Prostate gland (tissue), 2 donors: ENCODE measurements at regions not wholly inside any gene's neighbourhood (a gene's known extent, or its start where the extent isn't known, plus 50 kb on each side); places are given as distances from the start of the nearest gene placed in this dataset.

Source experiments
- POLR2A ChIP-seq: fragments of 450-650 bp; IDR thresholded peaks from one replicate; pipeline ENCODE4 v1.6.1; 2016; ENCODE audit warnings: antibody characterized with exemption, mild to moderate bottlenecking
- POLR2AphosphoS5 ChIP-seq: sonication (generic); formaldehyde crosslinking; IDR thresholded peaks from one replicate; pipeline ENCODE4 v1.6.1; 2017; ENCODE audit warnings: antibody characterized with exemption
- TF ChIP-seq, protein P1 (sequence below), 4 experiments: fragments of 200-600 bp in 2 of 4; fragments of 450-650 bp in 2 of 4; sonication (generic) in 2 of 4; IDR thresholded peaks; 1 replicate in 3 of 4; 2 replicates in 1 of 4; pipeline ENCODE4 v1.5.1; 2016 to 2019; ENCODE audit warnings: antibody characterized with exemption in 4 of 4, mild to moderate bottlenecking in 2 of 4, moderate library complexity in 2 of 4

GRCh38 chr4:173899813-173900212 lies 369.8 kb upstream of the HAND2 start:
- TF ChIP-seq, protein P1, sequence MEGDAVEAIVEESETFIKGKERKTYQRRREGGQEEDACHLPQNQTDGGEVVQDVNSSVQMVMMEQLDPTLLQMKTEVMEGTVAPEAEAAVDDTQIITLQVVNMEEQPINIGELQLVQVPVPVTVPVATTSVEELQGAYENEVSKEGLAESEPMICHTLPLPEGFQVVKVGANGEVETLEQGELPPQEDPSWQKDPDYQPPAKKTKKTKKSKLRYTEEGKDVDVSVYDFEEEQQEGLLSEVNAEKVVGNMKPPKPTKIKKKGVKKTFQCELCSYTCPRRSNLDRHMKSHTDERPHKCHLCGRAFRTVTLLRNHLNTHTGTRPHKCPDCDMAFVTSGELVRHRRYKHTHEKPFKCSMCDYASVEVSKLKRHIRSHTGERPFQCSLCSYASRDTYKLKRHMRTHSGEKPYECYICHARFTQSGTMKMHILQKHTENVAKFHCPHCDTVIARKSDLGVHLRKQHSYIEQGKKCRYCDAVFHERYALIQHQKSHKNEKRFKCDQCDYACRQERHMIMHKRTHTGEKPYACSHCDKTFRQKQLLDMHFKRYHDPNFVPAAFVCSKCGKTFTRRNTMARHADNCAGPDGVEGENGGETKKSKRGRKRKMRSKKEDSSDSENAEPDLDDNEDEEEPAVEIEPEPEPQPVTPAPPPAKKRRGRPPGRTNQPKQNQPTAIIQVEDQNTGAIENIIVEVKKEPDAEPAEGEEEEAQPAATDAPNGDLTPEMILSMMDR (IDR thresholded peaks at IDR 0.05) = no peak
- TF ChIP-seq POLR2A = no peak
- no peak for TF ChIP-seq POLR2AphosphoS5
